H9 (cell line): ENCODE measurements at regions not wholly inside any gene's neighbourhood (a gene's known extent, or its start where the extent isn't known, plus 50 kb on each side); places are given as distances from the start of the nearest gene placed in this dataset.

Source experiments
- DNase-seq: peaks from one replicate; pipeline ENCODE4 v3.0.0-alpha.2; 2017
- H2AFZ ChIP-seq: one replicate; pipeline ENCODE4 v1.6.1; 2013; ENCODE audit warnings: mild to moderate bottlenecking, low read length, control low read depth, moderate library complexity
- H2AK5ac ChIP-seq: 2 replicates; pipeline ENCODE4 v1.6.1; 2013; ENCODE audit warnings: low read length, control low read depth, mixed read lengths; ENCODE audit not compliant: insufficient read length
- H2BK120ac ChIP-seq: one replicate; pipeline ENCODE4 v1.6.1; 2013; ENCODE audit warnings: low read depth, mild to moderate bottlenecking, low read length, control low read depth, inconsistent platforms; ENCODE audit not compliant: poor library complexity, severe bottlenecking
- H2BK12ac ChIP-seq: 2 replicates; pipeline ENCODE4 v1.6.1; 2013; ENCODE audit warnings: low read length, control low read depth, mixed read lengths, low read depth; ENCODE audit not compliant: insufficient read length
- H2BK15ac ChIP-seq: 2 replicates; pipeline ENCODE4 v1.6.1; 2013; ENCODE audit warnings: low read depth, low read length, control low read depth
- H2BK20ac ChIP-seq: one replicate; pipeline ENCODE4 v1.6.1; 2013; ENCODE audit warnings: low read depth, mild to moderate bottlenecking, low read length, control low read depth, inconsistent platforms; ENCODE audit not compliant: poor library complexity, severe bottlenecking
- H2BK5ac ChIP-seq: 2 replicates; pipeline ENCODE4 v1.6.1; 2013; ENCODE audit warnings: low read length, control low read depth, mixed read lengths; ENCODE audit not compliant: insufficient read length
- H3K14ac ChIP-seq: 2 replicates; pipeline ENCODE4 v1.6.1; 2013; ENCODE audit warnings: low read length, control low read depth; ENCODE audit not compliant: insufficient read depth
- H3K18ac ChIP-seq: 2 replicates; pipeline ENCODE4 v1.6.1; 2013; ENCODE audit warnings: low read depth, mild to moderate bottlenecking, mixed read lengths, low read length, control low read depth; ENCODE audit not compliant: insufficient read length
- H3K23ac ChIP-seq: 2 replicates; pipeline ENCODE4 v1.6.1; 2013; ENCODE audit warnings: low read length, control low read depth, mixed read lengths, low read depth; ENCODE audit not compliant: insufficient read length
- H3K23me2 ChIP-seq: 2 replicates; pipeline ENCODE4 v1.6.1; 2013; ENCODE audit warnings: low read depth, mild to moderate bottlenecking, mixed read lengths, low read length, control low read depth; ENCODE audit not compliant: insufficient read length, poor library complexity, severe bottlenecking
- H3K27ac ChIP-seq: 2 replicates; pipeline ENCODE4 v1.5.1; 2013; ENCODE audit warnings: low read length, control low read depth, mixed read lengths, low read depth; ENCODE audit not compliant: insufficient read length
- H3K27me3 ChIP-seq: 2 replicates; pipeline ENCODE4 v1.6.1; 2013; ENCODE audit warnings: low read length, control low read depth, inconsistent platforms; ENCODE audit not compliant: insufficient read depth
- H3K4ac ChIP-seq: 2 replicates; pipeline ENCODE4 v1.6.1; 2013; ENCODE audit warnings: low read depth, mild to moderate bottlenecking, control low read depth, inconsistent platforms, low read length, moderate library complexity
- H3K4me1 ChIP-seq: 2 replicates; pipeline ENCODE4 v1.6.1; 2013; ENCODE audit warnings: low read length, control low read depth, inconsistent platforms; ENCODE audit not compliant: insufficient read depth
- H3K4me2 ChIP-seq: 2 replicates; pipeline ENCODE4 v1.6.1; 2013; ENCODE audit warnings: low read length, control low read depth, mixed read lengths; ENCODE audit not compliant: insufficient read length, insufficient read depth
- H3K56ac ChIP-seq: 2 replicates; pipeline ENCODE4 v1.6.1; 2013; ENCODE audit warnings: low read depth, mild to moderate bottlenecking, mixed read lengths, low read length, control low read depth; ENCODE audit not compliant: insufficient read length
- H3K79me1 ChIP-seq: 2 replicates; pipeline ENCODE4 v1.6.1; 2013; ENCODE audit warnings: low read depth, mild to moderate bottlenecking, moderate library complexity, low read length, control low read depth, inconsistent platforms; ENCODE audit not compliant: insufficient read depth, poor library complexity, severe bottlenecking
- H3K79me2 ChIP-seq: 2 replicates; pipeline ENCODE4 v1.6.1; 2013; ENCODE audit warnings: low read length, control low read depth, inconsistent platforms; ENCODE audit not compliant: insufficient read depth
- H3K9ac ChIP-seq: 2 replicates; pipeline ENCODE4 v1.6.1; 2013; ENCODE audit warnings: low read length, control low read depth, mixed read lengths; ENCODE audit not compliant: insufficient read length; ENCODE audit errors: extremely low read depth
- H3K9me3 ChIP-seq: one replicate; pipeline ENCODE4 v1.6.1; 2013; ENCODE audit warnings: low read depth, low read length, inconsistent platforms; ENCODE audit not compliant: control insufficient read depth
- H3T11ph ChIP-seq: one replicate; pipeline ENCODE4 v1.6.1; 2013; ENCODE audit warnings: mild to moderate bottlenecking, low read length, control low read depth, inconsistent platforms
- H4K20me1 ChIP-seq: one replicate; pipeline ENCODE4 v1.6.1; 2013; ENCODE audit not compliant: control insufficient read depth, insufficient read length, insufficient read depth
- H4K5ac ChIP-seq: 2 replicates; pipeline ENCODE4 v1.6.1; 2013; ENCODE audit warnings: low read depth, mild to moderate bottlenecking, mixed read lengths, low read length, control low read depth; ENCODE audit not compliant: insufficient read length
- H4K8ac ChIP-seq: replicated peaks from 2 replicates; pipeline ENCODE4 v1.6.1; 2013; ENCODE audit warnings: low read length, control low read depth, mixed read lengths, low read depth; ENCODE audit not compliant: insufficient read length
- H4K91ac ChIP-seq: 2 replicates; pipeline ENCODE4 v1.6.1; 2013; ENCODE audit warnings: low read depth, mild to moderate bottlenecking, moderate library complexity, mixed read lengths, low read length, control low read depth; ENCODE audit not compliant: insufficient read length
- H3K27ac Mint-ChIP-seq, 3 experiments: 2 replicates in 2 of 3; 3 replicates in 1 of 3; pipeline ENCODE4 v1.8.0; 2020 to 2021; ENCODE audit warnings: mixed read lengths in 3 of 3, mild to moderate bottlenecking in 1 of 3, moderate library complexity in 1 of 3
- H3K27me3 Mint-ChIP-seq: 2 replicates; pipeline ENCODE4 v1.8.0; 2021; ENCODE audit warnings: low read depth, mild to moderate bottlenecking, moderate library complexity, mixed read lengths
- H3K36me3 Mint-ChIP-seq, 3 experiments: 2 replicates in 2 of 3; 3 replicates in 1 of 3; pipeline ENCODE4 v1.8.0; 2020 to 2021; ENCODE audit warnings: low read depth in 3 of 3, mixed read lengths in 3 of 3; ENCODE audit not compliant: insufficient read depth in 1 of 3
- H3K4me1 Mint-ChIP-seq, 2 experiments: 2 replicates each; pipeline ENCODE4 v1.8.0; 2020; ENCODE audit warnings: mixed read lengths in 2 of 2
- H3K4me3 Mint-ChIP-seq, 2 experiments: 2 replicates in 1 of 2; 3 replicates in 1 of 2; pipeline ENCODE4 v1.8.0; 2020 to 2021; ENCODE audit warnings: mild to moderate bottlenecking in 2 of 2, mixed read lengths in 2 of 2, moderate library complexity in 1 of 2
- H3K9me3 Mint-ChIP-seq, 2 experiments: 2 replicates in 1 of 2; 3 replicates in 1 of 2; pipeline ENCODE4 v1.8.0; 2020; ENCODE audit warnings: mild to moderate bottlenecking in 2 of 2, mixed read lengths in 2 of 2, moderate library complexity in 1 of 2
- CTCF ChIP-seq: fragments of 200-600 bp; sonication (generic); conservative IDR thresholded peaks from 3 replicates; pipeline ENCODE4 v1.8.0; 2021; ENCODE audit warnings: antibody characterized with exemption, mild to moderate bottlenecking
- WGBS: extraction: QIAGEN DNeasy Blood & Tissue Kit; methylation state at CpG from one replicate; pipeline ENCODE4 v1.1.7; 2013; ENCODE audit warnings: missing lambda C conversion rate, low lambda C conversion rate, mixed read lengths; ENCODE audit not compliant: insufficient read length; ENCODE audit errors: extremely low coverage; 5-methylcytosine and 5-hydroxymethylcytosine counted together

- no peak overlapping the region for H3K18ac ChIP-seq
- no peak overlapping the region for H4K5ac ChIP-seq
- no peaks in the 10 kb centered on the region for H3K27me3 ChIP-seq
- H3K14ac ChIP-seq = no peak overlapping the region
- H3K9ac ChIP-seq = no peak overlapping the region
- no peak overlapping the region for H2BK15ac ChIP-seq
- no peak for TF ChIP-seq CTCF
- no peak overlapping the region for H4K91ac ChIP-seq
- no peaks in the 10 kb centered on the region for H3K4me1 ChIP-seq
- H2BK20ac ChIP-seq = no peak overlapping the region
- DNase-seq = no peak
- no peak overlapping the region for H3K27ac ChIP-seq
- no peaks in the 10 kb centered on the region for H3K23me2 ChIP-seq
- H2BK5ac ChIP-seq = no peak overlapping the region
- WGBS = no CpG with 5 or more reads among the region's 5 CpGs
- no peak overlapping the region for H3K4me3 Mint-ChIP-seq
- H3K56ac ChIP-seq = no peak overlapping the region
- H4K20me1 ChIP-seq = no peaks in the 10 kb centered on the region
- H3K79me2 ChIP-seq = no peaks in the 10 kb centered on the region
- H4K8ac ChIP-seq = no peak overlapping the region
- H3K4ac ChIP-seq = no peak overlapping the region
- H3T11ph ChIP-seq = no peak overlapping the region
- no peaks in the 10 kb centered on the region for H3K79me1 ChIP-seq
- no peak overlapping the region for H3K27ac Mint-ChIP-seq
- no peak overlapping the region for H2AFZ ChIP-seq
- H3K9me3 Mint-ChIP-seq = peaks cover 14 to 15% of the 10 kb centered on the region in 2 experiments; a peak in 4 of 5 replicates
- H2AK5ac ChIP-seq = no peak overlapping the region
- H3K23ac ChIP-seq = no peak overlapping the region
- H3K4me1 Mint-ChIP-seq = no peaks in the 10 kb centered on the region
- H2BK12ac ChIP-seq = no peak overlapping the region
- no peaks in the 10 kb centered on the region for H3K27me3 Mint-ChIP-seq
- H3K4me2 ChIP-seq = no peak overlapping the region
- peaks cover 3 to 11% (median 5%) of the 10 kb centered on the region in 3 experiments; a peak in 6 of 7 replicates for H3K36me3 Mint-ChIP-seq
- no peak overlapping the region for H2BK120ac ChIP-seq
- no peaks in the 10 kb centered on the region for H3K9me3 ChIP-seq
These were observed 315.4 kb downstream of the HAO1 start for GRCh38 chr20:7624886-7625285.
